NCI-H146 treated with DMSO at 0.1 percent for 48 hours (cell line): ENCODE measurements at regions not wholly inside any gene's neighbourhood (a gene's known extent, or its start where the extent isn't known, plus 50 kb on each side); places are given as distances from the start of the nearest gene placed in this dataset.

ENCODE experiments used
- DNase-seq: peaks from one replicate; lab custom pipeline; 2025; ENCODE audit not compliant: unreplicated experiment; lab: John Stamatoyannopoulos, UW

DNA sequence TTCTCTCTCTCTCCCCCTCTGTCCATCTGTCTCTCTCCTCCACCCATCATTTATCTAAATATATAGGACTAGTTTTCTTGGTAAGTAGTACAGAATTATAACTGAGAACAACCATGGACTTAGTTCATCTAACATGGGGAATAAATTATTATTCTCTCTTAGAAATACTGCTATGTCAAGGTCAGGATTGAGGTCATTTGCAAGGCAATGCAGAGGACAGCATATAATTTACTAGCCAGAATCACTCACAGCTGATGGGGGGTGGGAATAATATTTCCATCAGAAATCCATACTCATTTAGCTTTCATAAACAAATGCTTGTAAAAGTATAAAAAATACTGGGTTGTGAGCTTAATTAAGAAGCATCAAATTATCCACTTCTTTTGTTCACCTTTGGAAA lies 553.9 kb upstream of the POU3F2 start:
- peak; percentile 22 for DNase-seq

GRCh38 chr6:98286620-98287019 lies 547.8 kb upstream of the POU3F2 start:
- DNase-seq, result no peak

GRCh38 chr6:98287876-98288275 lies 546.5 kb upstream of the POU3F2 start:
- DNase-seq, result no peak

GRCh38 chr6:98292810-98293209 lies 541.6 kb upstream of the POU3F2 start:
- peak; percentile 54 for DNase-seq

- DNase-seq, result no peak
These were observed 538.7 kb upstream of the POU3F2 start for GRCh38 chr6:98295515-98296175.

GRCh38 chr6:98308564-98308963 lies 525.8 kb upstream of the POU3F2 start:
- DNase-seq, result no peak

GRCh38 chr6:98310443-98310842 lies 523.9 kb upstream of the POU3F2 start:
- DNase-seq, result no peak

DNA sequence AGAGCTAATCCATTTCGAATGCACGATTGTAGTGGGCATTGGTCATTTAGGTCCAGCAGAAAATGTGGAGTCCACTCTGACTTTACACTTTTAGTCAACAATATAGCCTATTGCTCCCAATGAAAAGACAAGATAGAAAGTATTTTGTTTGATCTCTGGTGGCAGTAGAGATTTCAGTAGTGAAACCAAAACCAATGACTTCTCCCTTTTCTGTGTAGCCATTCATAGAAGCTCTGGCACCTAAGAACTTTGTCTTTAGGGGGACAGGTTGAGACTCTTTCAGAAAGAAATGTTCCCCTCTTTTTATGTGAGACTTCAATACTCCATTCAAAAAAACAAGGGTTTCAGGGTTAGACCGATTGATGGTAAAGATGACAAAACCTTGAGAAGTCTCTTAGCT lies 510.8 kb upstream of the POU3F2 start:
- no peak for DNase-seq

DNA sequence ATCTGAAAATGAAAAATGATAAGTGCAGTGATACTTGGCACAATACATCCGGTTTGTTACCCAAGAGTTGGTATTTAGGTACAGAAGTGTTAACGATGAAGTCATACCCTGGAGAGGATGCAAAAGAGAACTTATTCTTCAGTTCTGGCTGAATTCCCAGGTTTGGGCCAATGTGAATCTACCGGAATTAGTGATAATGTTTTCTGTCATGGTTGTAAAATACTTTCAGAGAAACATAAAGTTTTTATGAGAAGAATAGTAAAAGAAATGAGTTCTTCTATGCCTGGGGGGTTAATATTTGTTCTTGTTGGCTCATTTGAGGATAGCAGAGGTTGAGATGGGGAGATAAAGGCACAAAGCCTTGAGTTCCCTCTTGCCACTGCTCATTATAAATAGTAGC lies 509.9 kb upstream of the POU3F2 start:
- DNase-seq, result no peak

- no peak for DNase-seq
These were observed 509.0 kb upstream of the POU3F2 start for GRCh38 chr6:98325366-98325765.

DNA sequence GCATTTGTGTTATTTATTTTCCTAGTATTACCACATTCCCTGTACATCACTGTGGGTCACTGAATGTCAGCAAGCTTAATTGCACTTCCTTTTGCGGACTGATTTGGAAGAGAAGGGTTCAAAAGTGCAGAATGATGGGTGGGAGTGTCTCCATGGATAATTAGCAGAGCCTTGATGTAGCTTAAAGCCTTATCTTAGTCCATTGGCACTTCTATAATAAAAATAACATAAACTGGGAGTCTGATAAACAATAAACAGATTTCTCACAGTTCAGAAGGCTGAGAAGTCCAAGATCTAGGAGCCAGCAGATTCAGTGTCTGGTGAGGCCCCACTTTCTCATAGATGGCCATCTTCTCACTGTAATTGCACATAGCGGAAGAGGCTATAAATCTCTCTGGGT lies 501.1 kb upstream of the POU3F2 start:
- DNase-seq, result no peak

DNA sequence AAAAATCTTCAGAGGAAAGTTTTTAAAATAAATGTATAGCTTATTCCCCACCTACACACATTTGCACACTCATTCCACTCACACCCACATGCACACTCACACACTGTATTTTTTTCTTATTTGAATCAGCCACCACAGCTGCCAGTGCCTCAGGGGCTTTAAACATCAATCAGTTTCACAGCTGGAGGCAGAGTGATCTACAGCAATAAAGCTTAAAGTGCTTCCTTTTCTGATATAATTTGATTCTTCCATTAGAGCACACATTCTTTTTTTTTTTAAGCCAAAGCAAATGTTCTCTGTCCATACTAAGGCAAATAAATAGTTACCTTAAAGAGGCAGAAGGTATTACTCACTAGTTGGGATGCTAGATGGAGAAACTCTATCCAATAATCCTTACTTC lies 498.8 kb upstream of the POU3F2 start:
- peak; percentile 95 for DNase-seq

GRCh38 chr6:98339506-98339905 lies 494.9 kb upstream of the POU3F2 start:
- no peak for DNase-seq

DNA sequence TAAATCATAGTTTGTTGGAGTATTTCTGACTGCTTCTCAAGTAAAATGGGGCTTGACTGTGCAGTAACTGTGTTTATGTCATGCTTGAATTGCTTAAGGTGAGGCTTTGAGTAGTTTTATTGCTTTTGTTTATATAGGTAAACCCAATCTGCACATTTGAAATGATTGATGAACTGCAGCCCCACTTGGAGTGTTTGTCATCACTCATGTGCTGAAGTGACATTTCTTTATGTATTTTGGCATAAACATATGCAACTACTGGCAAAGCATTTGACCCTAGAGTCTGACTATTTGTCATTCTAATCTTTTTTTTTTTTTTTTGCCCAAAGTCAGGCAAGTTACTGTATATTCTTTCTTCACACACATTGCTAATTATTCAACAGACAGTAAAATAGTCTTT lies 491.4 kb upstream of the POU3F2 start:
- DNase-seq, result no peak

- no peak for DNase-seq
These were observed 490.6 kb upstream of the POU3F2 start for GRCh38 chr6:98343797-98344196.

DNA sequence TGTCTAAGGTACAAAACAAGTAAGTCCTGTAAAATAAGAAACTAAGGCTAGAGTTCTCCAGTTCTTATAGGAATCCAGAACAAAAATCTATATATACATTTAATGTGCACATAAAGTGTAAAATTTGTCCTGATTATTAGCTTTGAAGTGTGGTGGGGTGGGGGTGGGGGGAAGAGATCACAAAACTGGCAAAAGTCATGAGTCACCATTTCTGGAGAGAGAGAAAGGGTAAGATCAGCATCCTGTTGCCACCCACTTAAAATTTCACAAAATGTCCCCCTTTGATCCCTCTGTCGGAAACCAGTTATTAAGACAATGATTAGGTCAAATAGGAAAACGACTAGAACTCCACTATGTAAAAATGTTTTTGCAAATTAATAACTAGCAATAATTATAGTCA lies 482.0 kb upstream of the POU3F2 start:
- no peak for DNase-seq

DNA sequence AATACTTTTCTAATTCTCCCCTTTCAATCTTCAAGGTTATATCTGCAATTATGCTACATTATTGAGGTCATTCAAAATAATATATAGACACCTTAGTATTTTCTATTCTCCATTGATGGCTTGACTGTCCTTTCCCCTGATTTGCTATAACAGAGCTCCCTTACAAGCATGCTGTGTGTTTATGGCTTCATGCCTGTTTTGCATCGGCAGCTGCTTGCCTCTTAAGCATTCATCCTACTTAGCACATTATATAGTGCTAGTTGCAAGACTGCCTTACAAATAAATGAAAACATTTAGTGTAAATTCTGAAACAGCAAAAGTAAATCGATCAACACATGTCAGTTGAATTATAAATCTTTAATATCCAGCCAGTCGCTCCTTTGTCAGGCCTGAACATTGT lies 476.2 kb upstream of the POU3F2 start:
- DNase-seq, result no peak

DNA sequence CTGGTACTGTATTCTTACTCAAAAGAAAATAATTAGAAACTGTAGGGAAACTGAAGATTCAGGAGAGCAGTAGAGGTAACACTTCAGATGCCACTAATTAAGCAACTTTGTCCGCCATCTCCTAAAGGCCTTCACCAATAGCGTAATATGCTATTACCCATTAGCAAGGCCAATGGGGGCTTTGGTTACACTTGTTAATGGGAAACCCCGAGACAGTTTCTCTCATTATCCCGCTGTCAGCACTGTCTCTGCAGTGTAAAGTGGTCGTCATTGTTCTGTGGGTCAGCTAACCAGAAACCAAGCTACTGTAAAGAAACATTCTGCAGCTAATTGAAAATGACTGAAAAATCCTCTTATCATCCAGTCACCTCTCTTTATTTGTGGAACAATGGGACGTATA lies 468.0 kb upstream of the POU3F2 start:
- no peak for DNase-seq

GRCh38 chr6:98380589-98380988 lies 453.8 kb upstream of the POU3F2 start:
- no peak for DNase-seq

DNA sequence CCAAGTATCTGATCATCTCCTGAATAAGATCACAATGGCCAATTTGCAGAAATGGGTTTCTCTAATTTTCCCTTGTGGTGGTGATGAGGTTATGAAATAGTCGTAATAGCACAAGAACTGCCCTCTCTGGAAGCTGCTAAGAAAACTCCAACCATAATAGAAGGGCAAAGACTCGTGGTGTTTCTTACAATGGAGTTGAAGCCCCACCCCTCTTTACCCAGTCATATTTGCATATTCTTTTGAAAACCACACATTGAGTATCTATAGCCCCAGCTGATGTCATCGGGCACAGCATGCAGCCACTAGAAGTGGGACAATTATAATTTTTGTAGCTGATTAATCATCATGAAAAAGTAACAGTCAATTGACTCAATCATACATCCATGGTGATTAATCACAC lies 452.1 kb upstream of the POU3F2 start:
- peak; percentile 33 for DNase-seq

DNA sequence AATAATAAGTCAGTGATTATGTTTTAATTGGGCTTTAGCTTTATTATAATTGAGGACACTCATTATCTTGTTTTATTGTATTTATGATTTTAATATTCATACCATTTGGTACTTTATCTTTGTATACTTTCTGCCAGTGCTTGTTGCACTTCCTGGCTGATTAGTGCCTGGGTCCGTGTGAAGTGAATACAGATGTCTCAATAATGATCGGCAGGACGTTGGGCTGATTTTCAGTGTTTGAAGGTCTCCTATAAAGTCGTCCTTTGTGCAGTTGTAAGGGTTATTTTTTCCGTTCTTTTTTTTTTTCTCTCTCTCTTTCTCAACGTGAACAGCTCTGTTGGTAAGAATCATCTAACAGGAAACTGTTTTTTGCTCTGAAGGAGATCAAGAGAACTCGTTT lies 450.0 kb upstream of the POU3F2 start:
- DNase-seq, result peak; percentile 14

DNA sequence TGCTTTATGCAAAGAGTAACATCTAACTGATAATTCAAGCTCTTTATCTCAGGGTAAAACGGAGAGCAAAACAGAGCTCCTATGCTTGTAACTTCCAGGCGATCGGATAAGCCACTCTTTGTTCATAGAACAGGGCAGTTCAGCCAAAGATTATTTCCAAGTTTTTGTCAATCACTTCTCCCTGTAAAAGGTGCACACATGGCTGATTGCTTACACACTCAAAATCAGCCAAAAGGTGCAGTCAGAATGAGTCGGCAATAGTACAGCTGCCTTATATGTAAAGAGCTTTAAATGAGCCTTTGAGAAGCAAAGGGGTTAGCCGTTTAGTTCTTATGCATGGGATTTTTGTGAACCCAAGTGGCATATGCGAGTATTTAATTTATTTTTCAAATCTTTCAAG lies 449.6 kb upstream of the POU3F2 start:
- DNase-seq, result peak; percentile 23

GRCh38 chr6:98395610-98396166 lies 438.7 kb upstream of the POU3F2 start:
- no peak for DNase-seq
